ENCODE measurements at regions not wholly inside any gene's neighbourhood (a gene's known extent, or its start where the extent isn't known, plus 50 kb on each side); places are given as distances from the start of the nearest gene placed in this dataset.

DNA sequence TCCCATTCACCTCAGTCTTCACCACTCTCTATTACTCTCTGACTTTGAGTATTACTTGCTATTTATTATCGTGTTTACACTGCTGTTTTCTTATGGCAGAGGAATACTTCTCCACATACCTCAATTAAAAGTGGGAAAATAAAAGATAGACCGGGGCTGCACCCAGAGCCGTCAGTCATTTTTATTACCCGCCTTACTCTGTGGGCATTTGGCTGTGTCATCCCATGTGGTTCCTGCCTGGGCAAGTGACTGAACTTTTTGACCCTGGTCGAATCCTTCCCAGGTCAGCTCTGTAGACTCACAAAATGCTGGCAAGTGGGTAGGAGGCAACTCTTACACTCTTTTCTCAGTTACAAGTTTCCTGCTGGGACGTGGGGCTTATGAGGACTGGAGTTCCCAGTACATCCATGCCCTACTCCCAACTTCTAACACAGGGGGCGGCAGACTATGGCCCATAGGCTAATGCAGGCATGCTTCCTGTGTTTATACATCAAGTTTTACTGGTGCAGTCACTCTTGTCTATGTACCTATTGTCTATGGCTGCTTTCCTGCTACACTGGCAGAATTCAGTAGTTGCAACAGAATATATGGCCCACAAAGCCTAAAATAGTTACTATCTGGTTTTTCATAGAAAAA lies 69.5 kb upstream of the KCND3 start:
- TF ChIP-seq, protein P1, sequence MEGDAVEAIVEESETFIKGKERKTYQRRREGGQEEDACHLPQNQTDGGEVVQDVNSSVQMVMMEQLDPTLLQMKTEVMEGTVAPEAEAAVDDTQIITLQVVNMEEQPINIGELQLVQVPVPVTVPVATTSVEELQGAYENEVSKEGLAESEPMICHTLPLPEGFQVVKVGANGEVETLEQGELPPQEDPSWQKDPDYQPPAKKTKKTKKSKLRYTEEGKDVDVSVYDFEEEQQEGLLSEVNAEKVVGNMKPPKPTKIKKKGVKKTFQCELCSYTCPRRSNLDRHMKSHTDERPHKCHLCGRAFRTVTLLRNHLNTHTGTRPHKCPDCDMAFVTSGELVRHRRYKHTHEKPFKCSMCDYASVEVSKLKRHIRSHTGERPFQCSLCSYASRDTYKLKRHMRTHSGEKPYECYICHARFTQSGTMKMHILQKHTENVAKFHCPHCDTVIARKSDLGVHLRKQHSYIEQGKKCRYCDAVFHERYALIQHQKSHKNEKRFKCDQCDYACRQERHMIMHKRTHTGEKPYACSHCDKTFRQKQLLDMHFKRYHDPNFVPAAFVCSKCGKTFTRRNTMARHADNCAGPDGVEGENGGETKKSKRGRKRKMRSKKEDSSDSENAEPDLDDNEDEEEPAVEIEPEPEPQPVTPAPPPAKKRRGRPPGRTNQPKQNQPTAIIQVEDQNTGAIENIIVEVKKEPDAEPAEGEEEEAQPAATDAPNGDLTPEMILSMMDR (IDR thresholded peaks at IDR 0.05), result no peak
- TF ChIP-seq POLR2A (IDR thresholded peaks at IDR 0.05), result no peak
